ENCODE measurements at regions not wholly inside any gene's neighbourhood (a gene's known extent, or its start where the extent isn't known, plus 50 kb on each side); places are given as distances from the start of the nearest gene placed in this dataset.

GRCh38 chr13:79673310-79673992, 192.5 kb downstream of the NDFIP2 start:
- no peak for DNase-seq (ENCODE audit: low read depth)

DNA sequence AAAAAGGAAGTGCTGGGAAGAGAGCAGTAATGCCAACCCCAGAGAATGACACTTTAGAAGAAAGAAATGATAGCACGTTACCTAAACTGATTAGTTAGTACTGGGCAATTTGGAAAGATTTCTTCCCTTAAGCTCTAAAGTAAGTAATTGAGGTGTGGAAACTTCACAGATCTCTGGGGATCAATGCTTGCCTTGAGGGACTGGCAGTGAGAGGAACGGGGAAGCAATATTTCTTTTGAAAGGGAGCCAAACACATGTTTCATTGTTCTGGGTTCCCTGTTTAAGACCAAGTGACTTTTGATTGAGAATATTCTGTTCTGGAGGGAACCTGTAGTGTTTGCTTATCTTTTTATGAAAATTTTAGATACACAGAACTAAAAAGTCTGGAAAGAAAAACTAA, 190.5 kb downstream of the NDFIP2 start:
- no peak for DNase-seq (ENCODE audit: low read depth)

GRCh38 chr13:79668201-79668752, 187.3 kb downstream of the NDFIP2 start:
- no peak for DNase-seq (ENCODE audit: low read depth)

GRCh38 chr13:79667771-79668170, 186.8 kb downstream of the NDFIP2 start:
- no peak for DNase-seq (ENCODE audit: low read depth)

GRCh38 chr13:79663977-79664636, 183.2 kb downstream of the NDFIP2 start:
- no peak for DNase-seq (ENCODE audit: low read depth)

DNA sequence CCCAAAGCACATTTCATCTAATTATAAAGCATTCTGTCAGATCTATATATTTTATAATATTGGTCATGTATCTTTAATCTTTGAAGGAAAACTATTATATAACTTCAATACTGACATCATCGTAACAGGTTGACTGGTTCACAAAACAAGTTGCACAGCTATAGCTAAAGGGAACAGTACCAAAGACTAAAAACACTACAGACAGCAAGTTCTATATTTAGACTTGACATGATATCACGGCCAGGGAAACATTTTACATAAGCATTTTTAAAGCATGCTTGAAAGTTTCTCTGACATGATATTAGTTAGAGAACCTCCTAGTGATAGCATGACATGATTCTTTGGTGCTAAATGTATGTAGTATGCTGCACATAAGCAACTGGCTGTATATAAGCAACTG, 182.5 kb downstream of the NDFIP2 start:
- no peak for DNase-seq (ENCODE audit: low read depth)

- DNase-seq (ENCODE audit: low read depth): peak; percentile 42
These were observed 181.9 kb downstream of the NDFIP2 start for GRCh38 chr13:79662882-79663281.

- DNase-seq (ENCODE audit: low read depth): no peak
These were observed 179.4 kb downstream of the NDFIP2 start for GRCh38 chr13:79660361-79660760.

GRCh38 chr13:79659121-79659521, 178.2 kb downstream of the NDFIP2 start:
- DNase-seq (ENCODE audit: low read depth): peak; percentile 94

DNA sequence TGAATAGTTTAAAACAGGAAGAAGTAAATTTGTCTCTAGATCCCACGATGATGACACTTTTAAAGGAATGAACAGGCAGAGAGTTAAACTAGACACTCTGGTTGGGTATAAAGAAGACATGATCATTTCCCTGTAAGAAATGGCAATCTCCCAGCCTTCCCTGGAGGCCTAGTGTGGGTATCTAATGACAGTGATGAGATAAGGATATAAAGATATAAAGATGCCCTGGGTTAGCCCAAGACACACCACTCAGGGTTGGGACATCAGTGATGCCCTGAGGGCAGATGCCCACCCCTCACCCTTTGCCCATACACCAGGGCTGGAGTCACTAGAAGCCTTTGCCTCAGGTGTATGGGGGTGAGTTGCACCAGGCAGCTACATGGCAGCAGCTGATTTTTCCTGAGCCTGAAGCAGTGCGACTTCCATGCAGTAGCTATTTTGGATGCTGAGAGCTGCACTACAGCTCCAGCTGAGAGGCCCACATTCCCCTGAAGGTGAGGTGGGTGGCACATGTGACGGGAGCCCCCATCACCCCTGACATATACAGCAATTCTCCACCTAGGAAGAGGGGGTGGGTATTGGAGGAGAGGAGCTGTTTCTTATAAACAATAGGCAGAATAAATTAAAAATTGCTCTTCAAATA, 177.5 kb downstream of the NDFIP2 start:
- no peak for DNase-seq (ENCODE audit: low read depth)

DNA sequence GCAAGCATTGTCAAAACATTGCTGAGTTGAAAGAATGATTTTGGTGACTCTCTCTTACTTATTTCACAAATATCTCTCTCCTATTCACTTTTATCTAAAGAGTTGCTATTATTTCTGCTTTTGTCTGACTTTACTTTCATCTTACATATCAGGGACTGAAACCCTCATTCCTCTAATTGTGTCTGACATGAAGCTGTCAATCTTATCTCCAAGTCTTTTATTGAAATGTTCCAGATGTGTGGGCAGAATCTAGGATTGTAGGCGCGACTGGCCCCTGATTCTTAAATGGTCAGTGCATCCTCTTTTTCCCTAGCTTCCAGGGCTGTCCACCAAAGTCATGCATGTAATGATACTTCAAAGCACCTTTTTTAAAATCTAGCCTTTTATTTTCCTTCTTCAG, 174.6 kb downstream of the NDFIP2 start:
- no peak for DNase-seq (ENCODE audit: low read depth)

DNA sequence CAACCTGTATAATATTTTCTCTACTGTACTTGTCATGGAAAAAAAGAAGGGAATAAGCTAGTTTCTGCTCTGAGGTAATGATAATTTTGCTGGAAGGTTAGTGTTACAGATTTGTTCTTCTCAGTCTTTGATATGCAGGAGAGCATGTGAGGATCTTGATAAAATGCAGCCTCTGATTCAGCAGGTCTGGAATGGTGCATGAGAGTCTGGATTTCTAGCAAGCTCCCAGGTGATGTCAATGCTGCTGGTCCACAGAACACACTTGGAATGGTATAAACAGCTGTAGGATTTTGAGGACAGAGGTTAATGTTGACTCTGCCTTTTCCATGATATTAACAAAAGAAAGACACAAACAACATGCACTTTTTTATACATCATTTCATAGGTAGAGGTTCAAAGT, 173.6 kb downstream of the NDFIP2 start:
- no peak for DNase-seq (ENCODE audit: low read depth)

DNA sequence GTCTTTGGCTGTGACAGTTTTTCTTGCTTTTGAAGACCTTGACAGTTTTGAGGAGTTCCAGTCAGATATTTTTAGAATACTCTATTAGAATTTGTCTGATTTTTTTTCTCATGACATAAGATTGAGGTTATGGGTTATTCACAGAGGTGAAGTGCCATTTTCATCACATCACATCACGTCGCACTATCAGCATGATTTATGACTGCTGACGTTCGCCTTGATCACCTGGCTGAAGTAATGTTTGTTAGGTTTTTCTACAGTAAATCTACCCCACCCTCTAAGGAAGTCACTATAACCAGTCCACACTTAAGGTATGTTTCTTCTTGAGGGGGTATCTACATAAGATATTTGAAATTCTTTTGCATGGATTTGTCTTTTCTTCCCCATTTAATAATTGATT, 169.7 kb downstream of the NDFIP2 start:
- no peak for DNase-seq (ENCODE audit: low read depth)

- DNase-seq (ENCODE audit: low read depth): no peak
These were observed 167.2 kb downstream of the NDFIP2 start for GRCh38 chr13:79648191-79648590.

DNA sequence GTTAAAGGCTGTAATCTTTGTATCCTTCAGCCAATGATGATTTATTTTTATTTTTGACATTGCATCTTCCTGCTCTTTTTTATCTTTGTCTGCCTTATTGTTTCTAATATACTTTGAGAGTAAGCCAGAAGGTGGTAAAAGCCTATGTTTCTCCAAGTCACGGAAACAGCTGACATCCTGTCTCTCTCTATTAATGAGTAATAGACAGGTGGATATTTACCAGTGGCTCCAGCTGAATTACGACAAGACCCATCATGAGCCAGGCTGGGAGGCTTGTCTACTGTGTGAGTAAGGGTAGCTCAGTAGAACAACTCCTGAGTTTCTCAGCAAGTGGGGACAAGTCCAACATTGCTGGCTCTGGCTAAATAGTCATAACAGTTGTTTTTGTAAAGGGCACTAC, 166.6 kb downstream of the NDFIP2 start:
- DNase-seq (ENCODE audit: low read depth): peak; percentile 85

- no peak for DNase-seq (ENCODE audit: low read depth)
These were observed 165.9 kb downstream of the NDFIP2 start for GRCh38 chr13:79646880-79647279.

DNA sequence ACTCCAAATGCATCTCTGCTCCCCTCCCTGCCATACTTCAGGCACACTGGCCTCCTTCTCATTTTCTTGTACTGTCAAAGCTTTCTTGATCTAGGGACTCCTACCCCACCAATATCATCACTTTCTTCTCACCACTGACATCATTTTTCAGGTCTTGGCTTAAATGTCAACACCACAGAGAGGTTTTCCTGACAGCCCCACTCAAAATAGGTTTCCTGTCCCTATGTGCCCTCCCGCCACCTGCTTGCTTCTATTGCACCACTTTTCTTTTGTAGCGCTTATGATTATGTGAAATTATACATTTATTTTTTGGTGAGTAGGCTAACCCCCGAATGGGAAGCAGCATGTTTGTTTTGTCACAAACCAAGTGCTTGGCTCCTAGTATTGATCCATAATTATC, 164.6 kb downstream of the NDFIP2 start:
- no peak for DNase-seq (ENCODE audit: low read depth)

DNA sequence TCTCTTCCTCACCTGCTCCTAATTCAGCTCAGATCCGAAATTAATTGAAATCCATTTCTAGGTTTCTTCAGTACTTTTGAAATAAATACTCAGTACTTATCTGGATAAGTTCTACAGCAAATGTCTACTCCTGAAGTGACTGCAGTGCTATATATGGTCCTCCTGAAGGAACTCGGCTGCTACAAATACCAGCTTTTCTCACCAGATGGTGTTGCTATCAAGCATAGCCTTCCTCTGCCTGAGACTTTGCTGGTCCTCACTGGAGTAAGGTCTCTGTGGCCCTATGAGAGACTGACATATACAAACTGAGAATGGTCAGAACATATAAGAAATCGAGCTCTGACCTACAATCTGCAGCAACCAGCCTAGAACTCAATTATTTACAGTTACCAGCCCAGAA, 161.6 kb downstream of the NDFIP2 start:
- DNase-seq (ENCODE audit: low read depth): no peak

DNA sequence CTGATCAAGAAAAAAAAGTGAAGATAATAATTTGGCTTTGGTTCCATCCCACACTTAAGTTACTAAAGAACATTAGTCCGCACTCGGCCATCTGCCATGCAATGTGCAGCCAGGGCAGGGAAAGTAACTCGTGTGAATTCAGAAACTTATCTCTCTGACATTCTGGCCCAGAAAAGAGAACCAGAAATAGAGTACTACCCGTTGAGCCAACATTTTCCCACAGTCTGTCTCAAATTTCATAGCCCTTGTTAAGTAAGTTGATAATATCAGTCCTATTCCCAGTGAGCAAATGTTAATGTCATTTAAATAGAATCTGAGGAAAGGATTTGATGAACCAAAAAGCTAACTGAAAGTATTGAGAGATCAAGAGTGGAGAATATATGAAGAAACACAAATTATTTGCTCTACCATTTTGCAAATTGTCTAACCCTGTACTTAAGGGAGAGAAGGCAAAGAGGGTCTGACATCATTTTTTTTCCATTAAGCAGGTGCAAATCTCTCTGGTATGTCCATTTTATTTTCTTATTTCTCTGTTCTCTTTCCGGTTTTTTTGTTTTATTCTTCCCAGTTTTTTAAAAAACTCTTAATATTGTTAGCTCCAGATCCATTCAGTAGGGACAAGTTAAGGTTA, 156.3 kb downstream of the NDFIP2 start:
- peak; percentile 39 for DNase-seq (ENCODE audit: low read depth)

GRCh38 chr13:79631051-79631659, 150.2 kb downstream of the NDFIP2 start:
- peak; percentile 92 for DNase-seq (ENCODE audit: low read depth)

DNA sequence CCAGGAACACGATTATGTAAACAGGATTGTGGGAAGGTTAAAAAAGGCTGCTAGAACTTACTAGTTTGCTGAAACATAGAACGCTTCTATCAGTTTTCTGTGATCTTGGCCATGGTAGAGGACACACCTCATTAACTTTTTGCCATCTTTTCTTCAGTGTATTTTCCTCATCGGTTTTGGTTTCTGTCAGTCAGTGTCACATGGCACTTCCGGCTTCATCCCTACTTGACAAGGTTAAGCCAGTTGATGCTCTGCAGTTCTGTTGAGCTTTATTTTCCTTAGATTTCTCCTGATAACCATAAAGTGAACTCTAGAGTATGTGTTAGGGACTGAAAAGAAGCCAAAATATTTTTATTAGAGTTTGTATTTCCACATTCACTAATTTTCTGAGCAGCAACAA, 147.5 kb downstream of the NDFIP2 start:
- DNase-seq (ENCODE audit: low read depth): no peak

DNA sequence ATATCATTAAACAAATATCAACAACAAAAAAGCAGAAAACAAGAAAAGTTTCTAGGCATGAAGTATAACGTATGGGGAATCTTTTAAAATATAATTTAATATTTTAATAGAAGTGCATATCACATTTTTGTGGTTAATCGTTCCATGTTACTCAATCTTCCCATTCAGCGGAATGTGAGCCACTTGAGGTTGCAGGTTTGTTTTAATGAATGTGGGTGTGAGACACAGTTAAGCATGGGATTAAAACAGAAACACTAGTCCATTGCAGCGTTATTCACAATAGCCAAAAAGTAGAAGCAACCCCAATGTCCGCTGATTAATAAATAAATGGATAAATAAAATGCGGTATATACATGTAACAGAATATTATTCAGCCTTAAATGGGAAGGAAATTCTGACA, 146.0 kb downstream of the NDFIP2 start:
- no peak for DNase-seq (ENCODE audit: low read depth)
